Right renal cortex interstitium (tissue), 3 donors: ENCODE measurements at regions not wholly inside any gene's neighbourhood (a gene's known extent, or its start where the extent isn't known, plus 50 kb on each side); places are given as distances from the start of the nearest gene placed in this dataset.

Source experiments
- DNase-seq, 3 donors: peaks; one replicate each; pipeline ENCODE4 v3.0.0-alpha.2; 2013; ENCODE audit warnings: low read depth in 3 of 3, low spot score in 2 of 3

DNA sequence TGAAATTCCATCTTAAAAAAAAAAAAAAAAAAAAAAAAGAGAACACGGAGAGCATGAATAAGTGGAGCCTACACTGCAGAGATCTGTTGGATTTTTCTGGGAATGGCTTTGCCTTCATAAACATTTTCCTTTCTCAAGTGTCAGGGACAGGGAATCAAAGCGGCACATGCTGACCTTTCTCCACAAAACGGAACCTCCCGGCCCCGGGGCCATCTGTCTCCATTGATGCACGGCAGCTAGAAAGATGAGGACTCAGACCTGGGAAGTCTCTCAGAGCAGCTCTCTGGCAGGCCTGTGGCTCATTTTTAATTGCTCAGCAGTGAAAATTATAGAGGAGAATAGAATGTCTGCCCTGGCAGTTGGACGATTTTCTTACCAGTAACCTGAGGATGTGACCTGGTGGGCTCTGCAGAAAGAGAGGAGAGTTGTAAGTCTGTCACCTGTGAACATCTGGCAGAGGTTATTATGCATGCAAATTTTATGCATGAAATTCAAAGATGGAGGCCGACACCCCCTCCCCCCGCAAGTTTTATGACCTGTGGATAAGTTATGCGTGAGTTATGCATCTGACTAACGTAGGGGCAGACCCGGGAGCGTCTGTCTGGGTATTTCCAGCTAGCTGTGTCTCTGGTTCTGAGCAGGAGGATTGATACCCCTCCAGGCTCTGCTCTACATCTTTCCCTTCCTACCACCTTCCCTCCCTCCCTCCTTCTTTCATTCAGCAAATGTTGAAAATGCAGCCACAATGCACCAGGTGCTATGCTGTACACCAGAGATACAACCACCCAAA, 352.5 kb downstream of the CDH26 start:
- peak in 1 of 3 donors; percentile 27 for DNase-seq

DNA sequence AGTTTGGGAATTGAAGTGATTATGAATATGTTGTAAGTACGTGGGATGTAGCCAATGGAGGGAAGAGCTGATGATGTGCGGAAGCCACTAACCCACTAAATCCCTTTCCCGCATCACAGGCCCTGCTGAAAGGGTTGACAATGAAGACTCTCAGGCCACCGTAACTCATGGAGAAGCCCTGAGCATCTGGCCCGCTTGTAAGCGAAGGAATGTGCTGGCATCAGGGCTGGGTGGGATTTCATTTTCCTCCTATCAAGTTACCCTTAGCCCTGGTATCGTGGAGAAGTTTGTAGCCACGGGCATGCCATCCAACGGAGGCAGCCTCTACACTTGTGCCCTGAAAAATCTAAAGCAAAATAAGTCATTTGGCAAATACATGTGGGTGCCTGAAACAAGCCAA, 355.0 kb downstream of the CDH26 start:
- no peak for DNase-seq

DNA sequence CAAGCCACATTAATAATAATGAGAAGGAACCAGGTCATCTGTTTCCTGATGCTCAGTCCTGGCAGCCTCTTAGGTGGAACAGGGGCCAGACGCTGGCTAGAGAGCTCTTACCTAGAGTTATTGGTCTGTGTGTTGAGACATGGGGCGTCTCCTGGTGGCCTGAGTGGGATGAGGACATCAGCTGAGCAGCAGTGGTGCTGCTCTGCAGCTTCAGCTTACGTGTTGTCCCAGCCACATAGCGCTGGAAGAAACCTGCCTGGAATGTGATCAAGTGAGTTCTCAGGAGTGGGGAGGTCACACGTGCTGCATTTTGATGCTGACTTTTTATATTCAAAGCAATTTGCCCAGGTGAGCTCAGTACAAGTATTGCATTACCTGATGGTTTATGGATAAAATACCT, 355.4 kb downstream of the CDH26 start:
- DNase-seq = no peak

DNA sequence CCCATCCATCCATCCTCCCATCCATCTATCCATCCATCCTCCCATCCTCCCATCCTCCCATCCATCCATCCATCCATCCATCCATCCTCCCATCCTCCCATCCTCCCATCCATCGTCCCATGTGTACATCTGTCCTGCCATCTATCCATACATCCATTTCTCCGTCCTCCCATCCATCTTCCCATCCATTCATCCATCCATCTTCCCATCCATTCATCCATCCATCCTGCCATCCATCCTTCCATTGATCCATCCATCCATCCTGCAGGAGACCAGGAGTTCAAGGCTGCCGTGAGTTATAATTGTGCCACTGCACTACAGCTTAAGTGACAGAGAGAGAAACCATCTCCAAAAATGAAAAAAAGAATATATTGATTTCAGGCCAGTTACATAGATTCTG, 356.5 kb downstream of the CDH26 start:
- no peak for DNase-seq

DNA sequence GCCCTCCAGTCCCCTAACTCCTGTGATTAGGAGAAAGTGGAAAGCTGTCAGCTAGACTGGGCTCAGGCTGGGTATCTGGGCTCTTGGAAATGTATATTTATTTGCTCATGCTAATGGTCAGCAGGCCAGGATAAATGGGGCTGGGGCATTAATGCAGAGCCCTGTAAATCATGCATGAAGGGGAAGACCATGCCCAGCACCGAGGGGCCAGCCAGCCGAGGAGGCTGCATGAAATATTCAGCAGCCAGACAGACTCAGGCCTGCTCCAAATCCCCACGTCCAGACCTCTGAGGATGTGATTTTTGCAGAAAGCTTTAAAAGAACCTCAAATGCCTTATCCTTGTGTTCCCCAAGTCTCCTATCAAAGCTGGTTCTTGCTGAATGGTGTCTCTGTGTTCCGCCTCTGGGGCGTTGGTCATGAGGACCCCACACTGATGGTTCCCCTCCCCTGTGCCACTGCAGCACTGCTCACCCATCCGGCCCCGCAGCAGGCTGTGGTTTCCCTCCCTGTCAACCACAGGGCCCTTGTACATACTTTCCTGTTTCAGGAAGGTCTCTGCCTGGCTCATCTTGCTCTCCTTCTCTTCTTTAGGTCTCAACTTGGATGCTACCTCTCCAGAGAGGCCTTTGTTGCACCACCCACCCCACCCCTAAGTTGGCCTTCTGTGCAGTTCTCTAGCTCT, 358.4 kb downstream of the CDH26 start:
- no peak for DNase-seq

DNA sequence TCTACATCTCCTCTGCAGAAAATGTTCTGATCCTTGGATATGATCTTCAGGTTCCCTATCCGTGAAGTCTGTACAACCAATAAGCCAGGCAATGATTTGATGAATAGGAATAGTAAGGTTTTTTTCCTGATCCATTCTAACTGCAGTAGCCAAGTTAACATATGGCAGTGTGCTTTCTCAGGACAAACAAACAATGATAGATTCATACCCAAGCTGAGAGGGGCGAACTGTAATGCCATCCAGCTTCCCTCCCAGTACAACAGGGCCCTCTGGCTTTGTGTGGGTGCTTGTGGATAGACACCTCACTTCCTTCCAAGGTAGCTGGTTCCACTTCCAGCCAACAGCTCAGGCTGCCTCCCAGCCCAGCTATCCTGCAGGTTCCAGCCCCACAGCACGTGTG, 359.2 kb downstream of the CDH26 start:
- no peak for DNase-seq

DNA sequence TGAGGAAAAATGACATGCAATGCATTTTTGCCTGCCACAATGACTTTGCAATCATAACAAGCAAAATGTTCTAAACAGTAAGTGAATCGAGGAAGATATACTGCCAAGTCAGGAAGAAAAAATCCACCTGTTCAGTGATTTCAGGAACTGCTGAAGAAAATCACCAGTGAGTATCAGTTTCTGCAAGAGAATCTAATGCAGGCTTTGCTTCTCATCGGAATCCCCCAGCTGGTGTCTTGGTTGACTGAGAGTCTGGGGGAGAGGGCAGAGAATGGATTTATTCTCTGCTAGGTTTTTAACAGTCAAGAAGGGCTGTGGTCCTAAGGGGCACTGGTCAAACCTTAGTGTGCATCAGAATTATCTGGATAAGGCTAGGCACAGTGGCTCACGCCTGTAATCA, 363.4 kb downstream of the CDH26 start:
- peak in 1 of 3 donors; percentile 18 for DNase-seq

DNA sequence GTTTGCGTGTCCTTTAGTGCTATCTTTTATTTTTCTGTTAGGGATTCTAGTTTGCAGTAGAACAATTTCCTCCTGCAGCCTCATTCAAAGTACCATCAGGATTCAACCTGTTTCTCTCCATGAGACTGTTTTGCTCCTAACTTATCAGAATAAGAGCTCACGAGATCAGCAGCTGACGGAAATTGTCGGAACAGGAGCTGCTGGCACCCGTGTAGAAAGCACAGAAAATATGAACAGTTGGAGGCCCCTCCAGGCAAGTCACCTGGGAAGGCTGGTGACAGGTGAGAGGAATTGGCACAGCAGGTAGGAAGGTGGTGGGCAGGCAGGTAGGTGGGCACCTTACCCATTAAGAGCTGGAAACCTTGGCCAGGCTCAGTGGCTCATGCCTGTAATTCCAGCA, 368.6 kb downstream of the CDH26 start:
- DNase-seq = no peak

DNA sequence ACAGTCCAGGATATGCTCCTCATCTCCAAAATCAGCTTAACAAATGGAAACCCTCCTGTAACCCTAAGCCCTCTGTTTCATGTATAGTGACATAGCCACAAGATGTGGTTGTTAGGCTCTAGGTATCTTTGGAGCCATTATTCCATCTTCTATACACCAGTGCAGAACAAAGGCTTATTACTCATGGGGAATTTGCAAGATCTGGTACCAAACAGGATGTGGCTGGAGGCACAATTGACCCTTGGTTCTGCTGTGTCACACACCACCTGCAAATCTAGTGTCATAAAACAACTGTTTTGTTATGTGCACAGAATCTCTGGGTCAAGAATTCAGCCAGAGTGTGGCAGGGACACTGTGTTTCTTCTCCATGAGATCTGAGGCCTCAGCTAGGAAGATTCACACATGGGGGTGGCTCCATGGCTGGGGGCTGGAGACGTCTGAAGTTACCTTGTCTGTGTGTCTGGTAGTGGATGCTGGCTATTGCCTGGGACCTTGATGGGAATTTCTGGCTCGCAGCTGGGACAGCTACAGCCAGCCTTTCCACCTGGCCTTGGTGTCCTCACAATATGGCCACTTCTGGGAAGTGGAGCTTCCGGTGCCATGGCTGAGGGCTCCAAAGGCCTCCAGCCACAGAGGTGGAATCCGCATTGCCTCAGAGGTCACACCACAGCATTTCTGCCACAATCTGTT, 369.9 kb downstream of the CDH26 start:
- no peak for DNase-seq

DNA sequence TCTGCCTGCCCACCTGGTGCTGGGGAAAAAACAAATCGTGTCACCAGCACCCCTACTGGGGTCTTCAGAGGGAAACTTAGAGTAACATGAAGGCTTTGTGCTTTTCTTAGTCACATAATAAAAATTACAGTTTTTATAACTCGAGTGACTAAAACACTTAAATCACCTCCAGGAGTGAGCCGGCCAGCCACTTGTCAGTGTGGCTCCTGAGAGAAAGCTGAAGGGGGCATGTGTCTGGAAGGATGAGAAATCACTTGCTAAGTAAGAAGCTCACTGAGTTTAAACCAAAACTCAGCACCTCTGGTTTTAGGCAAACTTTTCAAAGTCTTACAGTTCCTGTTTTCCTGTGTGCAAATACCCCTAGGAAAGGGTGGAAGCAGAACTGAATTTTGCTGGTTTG, 372.2 kb downstream of the CDH26 start:
- no peak for DNase-seq

DNA sequence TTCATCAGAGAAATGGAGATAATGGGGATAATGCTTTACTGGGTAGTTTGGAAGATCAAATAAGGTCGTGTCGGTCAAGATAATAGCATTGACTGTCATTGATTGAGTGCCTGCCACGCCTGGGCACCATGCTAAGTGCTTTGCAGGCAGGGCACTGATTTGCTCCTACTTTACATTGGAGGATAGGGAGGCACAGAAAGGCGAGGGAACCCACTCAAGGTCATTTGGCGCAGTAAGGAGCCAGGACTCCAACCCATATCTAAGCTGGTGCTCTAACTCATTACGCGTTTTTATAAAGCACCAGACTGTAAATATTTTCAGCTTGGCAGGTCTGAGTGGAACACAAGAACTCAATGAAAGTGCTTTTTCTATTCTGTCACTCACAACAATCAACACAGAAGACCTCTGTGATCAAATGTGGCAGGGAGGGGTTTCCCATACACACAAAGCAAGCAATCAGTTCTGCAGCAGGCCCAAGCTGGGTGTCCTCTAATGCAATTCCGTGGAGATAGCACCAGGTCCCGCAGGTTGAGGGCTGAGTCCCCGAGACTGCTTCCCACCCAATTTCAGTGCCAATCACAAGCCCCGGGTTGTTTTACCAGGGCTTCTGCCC, 373.6 kb downstream of the CDH26 start:
- no peak for DNase-seq

DNA sequence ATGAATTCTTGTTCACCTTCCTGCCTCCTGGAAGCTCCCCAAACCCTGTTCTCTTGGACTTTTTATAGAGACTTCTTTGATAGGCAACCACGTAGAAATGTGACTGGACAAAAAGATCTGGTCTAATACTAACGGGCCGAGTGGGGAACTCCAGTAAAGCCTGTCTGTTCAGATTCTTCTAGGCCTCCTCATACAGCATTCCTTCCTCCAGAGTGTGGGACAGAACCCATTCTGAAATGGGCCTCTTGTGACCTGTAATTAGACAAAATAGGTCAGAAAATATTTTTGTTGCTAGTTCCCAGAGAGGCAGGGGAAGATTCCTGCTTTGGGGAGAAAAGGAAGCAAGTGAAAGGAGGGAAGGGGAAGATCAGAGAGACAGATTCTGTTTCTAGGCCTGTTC, 374.3 kb downstream of the CDH26 start:
- DNase-seq = no peak

DNA sequence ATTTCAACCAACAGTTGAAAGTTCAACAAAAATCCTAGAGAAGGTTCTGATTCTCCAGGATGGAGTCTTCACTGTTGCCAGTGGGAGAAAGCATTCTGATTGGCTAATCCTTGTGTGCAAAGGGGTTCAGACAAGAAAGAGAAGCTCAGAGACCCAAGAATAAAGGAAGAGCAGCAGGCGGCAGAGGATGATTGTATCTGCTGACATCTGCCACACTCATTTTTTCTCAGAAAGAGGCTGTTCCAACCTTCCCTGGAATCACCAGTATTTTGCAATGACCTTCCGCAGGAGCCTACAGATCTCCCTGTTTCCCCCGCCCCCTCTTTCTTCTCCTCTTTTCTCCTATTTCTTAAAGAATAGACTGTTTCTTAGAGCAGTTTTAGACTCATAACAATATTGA, 376.7 kb downstream of the CDH26 start:
- no peak for DNase-seq

DNA sequence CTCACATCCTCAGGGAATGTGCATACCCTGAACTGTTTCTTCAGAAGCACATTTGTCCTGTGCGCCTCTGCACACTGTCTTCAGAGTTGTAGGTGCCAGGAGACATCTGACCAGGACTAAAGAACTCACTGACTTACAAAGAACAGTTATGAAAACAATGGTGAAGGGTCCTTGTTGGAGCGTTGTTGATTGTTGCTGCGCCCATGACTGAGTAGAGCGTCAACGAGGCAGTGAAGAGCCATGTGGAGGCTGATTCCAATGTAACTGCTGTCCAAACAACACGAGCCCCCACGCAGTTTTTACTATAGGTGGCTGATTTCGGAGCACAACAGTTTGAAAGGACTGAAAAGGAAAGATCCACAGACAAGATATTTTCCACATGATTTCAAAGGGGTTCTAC, 380.3 kb downstream of the CDH26 start:
- no peak for DNase-seq

DNA sequence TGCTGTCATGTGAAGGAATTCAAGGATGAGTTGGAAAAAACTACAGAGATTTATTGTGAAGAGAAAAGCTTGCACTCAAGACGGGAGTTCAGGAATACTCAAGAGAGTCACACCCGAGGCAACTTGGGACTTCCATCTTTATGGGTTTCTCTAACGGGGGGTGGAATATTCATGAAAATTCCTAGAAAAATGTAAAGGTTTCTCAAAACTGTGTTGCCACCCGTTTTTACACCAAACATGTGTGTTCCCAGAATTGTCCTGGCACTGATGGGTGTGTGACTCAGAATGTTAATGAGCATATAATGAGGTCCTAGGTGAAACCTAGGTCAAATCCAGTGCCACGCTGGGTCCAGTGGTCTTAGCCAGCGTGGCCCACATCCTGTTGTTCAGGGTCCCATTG, 381.5 kb downstream of the CDH26 start:
- no peak for DNase-seq

DNA sequence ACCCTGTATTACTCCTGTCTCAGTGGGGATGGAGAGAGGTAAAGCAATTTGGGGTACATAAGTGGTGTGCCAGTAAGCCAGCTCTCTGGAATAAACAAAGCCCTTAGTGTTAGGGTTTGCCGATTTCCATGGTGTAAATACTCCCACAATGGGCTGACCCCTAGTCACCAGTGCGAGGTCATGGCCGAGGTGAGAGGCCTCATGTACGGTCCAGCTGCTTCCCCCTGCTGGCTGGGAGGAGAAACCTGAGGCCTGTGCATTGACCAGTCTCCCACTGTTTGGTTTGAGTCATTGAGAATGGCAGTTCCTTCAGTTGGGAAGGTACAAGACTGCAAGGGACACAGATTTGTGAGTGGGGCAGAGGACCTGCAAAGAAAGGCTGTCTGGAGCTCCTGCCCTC, 382.0 kb downstream of the CDH26 start:
- no peak for DNase-seq

DNA sequence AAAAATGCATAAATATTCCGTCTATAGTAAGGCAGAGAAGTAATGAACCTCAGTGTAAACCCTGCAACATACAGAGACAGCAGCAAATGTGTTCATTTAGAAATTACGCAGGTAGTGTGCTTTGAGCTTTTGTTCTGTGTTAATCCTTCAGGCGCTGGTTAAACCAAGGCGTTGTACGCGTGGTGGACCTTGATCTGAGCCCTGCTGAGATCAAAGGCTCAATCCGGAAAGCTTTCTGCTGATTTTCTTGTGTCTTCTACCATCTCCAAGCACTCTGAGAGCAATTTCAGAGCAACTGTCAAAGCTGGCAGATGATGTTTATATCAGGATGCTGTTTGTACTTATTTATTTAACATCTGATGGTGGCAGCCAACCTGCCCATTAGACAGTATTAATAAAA, 382.8 kb downstream of the CDH26 start:
- no peak for DNase-seq

DNA sequence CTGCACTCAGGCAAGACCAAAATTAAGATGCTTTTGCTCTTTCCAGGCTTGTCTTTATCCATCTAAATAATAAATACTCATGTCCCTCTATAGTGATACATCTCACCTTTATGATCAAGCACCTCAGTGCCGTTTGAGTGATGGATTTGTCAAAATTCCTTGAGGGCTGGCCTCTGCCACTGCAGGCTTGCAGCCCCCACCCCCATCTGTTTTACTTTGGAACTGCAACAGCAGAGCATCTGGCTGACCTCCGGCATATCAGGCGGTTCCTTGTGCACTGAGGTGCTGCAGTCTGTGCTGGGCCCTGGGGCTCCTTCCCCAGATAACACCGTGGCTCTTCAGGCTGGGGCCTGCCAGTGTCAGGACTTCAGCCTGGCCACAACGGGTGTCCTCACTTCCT, 386.9 kb downstream of the CDH26 start:
- DNase-seq = no peak

DNA sequence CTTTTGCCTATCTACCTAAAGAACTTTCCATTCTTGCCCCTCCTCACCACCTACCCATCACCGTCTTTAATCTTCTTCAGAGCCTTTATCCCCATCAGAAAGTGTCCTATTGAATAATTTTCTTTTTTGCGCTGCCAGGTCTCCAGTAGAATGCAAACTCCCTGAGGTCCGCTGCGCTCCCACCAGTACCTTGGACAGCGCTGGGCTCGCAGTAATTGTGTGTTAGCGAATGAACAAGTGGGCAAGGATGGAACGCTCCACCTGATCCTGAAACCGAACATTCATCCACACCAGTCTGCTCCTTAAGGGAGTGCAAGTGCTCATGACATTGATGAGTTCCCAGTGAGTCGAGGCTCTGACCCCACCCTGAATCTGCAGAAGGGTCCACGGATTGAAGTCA, 391.2 kb downstream of the CDH26 start:
- no peak for DNase-seq

DNA sequence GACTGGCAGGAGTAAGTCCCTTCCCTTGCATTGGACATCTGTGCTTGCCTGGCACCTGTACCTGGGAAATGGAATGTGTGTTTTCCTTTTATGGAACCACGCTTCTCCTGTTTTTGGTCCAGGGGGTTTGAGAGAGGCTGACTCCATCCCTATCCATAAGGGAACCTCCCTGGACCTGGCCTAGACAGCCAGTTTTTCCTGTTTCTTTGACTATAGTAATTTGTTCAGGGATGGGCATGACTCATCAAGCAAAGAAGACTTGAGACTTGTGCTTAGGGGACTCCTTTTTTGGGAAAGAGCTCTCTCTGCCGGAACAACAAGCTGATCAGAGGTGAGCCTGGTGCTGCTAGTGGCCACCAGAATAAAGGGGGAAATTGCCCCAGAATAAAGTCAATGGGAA, 393.8 kb downstream of the CDH26 start:
- DNase-seq = no peak

DNA sequence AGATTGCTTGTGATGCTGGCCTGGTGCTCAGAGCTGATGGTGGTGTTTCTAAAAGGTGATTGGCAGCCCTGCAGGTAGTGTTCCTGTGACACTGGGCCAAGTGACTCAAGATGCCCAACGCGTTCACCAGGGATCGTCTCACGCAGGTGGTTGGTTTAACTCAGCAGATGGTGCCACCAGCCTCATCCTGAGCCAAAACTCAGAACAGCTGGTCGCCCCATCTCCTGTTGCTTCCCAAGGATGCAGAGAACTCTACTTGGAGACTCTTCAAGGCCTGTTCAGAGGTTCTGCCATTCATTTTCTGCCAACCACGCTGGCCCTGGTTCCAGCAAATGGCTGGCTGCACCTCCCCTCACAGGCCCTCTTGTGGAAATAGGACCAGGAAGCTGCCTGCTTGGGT, 394.4 kb downstream of the CDH26 start:
- no peak for DNase-seq
